HEK293 (cell line): ENCODE measurements at regions not wholly inside any gene's neighbourhood (a gene's known extent, or its start where the extent isn't known, plus 50 kb on each side); places are given as distances from the start of the nearest gene placed in this dataset.

Source experiments
- CTCF ChIA-PET: fragments of 350-600 bp; formaldehyde crosslinking; extraction: SDS; loops from one replicate; lab custom pipeline; 2021; ENCODE audit warnings: antibody characterized with exemption; lab: Yijun Ruan, JAX
- POLR2A ChIA-PET: fragments of 300-600 bp; formaldehyde crosslinking; extraction: SDS; loops from one replicate; lab custom pipeline; 2020; ENCODE audit warnings: antibody characterized with exemption, inconsistent platforms; lab: Yijun Ruan, JAX
- H3K27ac ChIP-seq: fragments of 200-500 bp; sonication (Bioruptor generic); 2 replicates; pipeline ENCODE4 v1.5.1; 2014; ENCODE audit warnings: low read depth, low read length, control low read depth, inconsistent platforms; ENCODE audit errors: extremely low read depth
- H3K36me3 ChIP-seq, 2 experiments: fragments of 200-500 bp in 1 of 2; sonication (Bioruptor generic) in 1 of 2; 1 replicate in 1 of 2; 2 replicates in 1 of 2; pipeline ENCODE4 v1.5.1; 2014 to 2017; ENCODE audit warnings: inconsistent platforms in 2 of 2, low read length in 2 of 2; ENCODE audit not compliant: control insufficient read depth in 2 of 2, insufficient read depth in 1 of 2
- H3K4me1 ChIP-seq: fragments of 200-500 bp; sonication (Bioruptor generic); 2 replicates; pipeline ENCODE4 v1.5.1; 2014; ENCODE audit warnings: mild to moderate bottlenecking, low read length, inconsistent platforms; ENCODE audit not compliant: control insufficient read depth, insufficient read depth
- H3K4me3 ChIP-seq: 2 replicates; pipeline ENCODE4 v1.5.1; 2011; ENCODE audit warnings: low read depth, mild to moderate bottlenecking, control low read depth, low read length, moderate library complexity
- H3K9me3 ChIP-seq: fragments of 200-500 bp; sonication (Bioruptor generic); 2 replicates; pipeline ENCODE4 v1.5.1; 2014; ENCODE audit warnings: low read depth, low read length, inconsistent platforms; ENCODE audit not compliant: control insufficient read depth, insufficient read depth
- GFI1B ChIP-seq: fragments of 450-650 bp; formaldehyde crosslinking; IDR thresholded peaks from 2 replicates; pipeline ENCODE4 v1.5.1; 2016; ENCODE audit warnings: missing biosample characterization, missing genetic modification characterization
- MZF1 ChIP-seq: fragments of 450-650 bp; formaldehyde crosslinking; IDR thresholded peaks from 2 replicates; pipeline ENCODE4 v1.5.1; 2017; ENCODE audit warnings: missing biosample characterization, missing genetic modification characterization, borderline replicate concordance
- OVOL3 ChIP-seq: fragments of 450-650 bp; formaldehyde crosslinking; IDR thresholded peaks from 2 replicates; pipeline ENCODE4 v1.5.1; 2016; ENCODE audit warnings: missing biosample characterization, missing genetic modification characterization
- TCF7L2 ChIP-seq: IDR thresholded peaks from 2 replicates; pipeline ENCODE4 v1.6.1; 2011; ENCODE audit warnings: low read depth, mild to moderate bottlenecking, inconsistent platforms, low read length, moderate library complexity, borderline replicate concordance
- TRIM28 ChIP-seq: IDR thresholded peaks from 2 replicates; pipeline ENCODE4 v1.6.1; 2011; ENCODE audit warnings: low read length, control low read depth, borderline replicate concordance
- ZNF211 ChIP-seq: fragments of 450-650 bp; formaldehyde crosslinking; IDR thresholded peaks from 2 replicates; pipeline ENCODE4 v1.5.1; 2016; ENCODE audit warnings: low read depth, missing biosample characterization, missing genetic modification characterization
- ZNF394 ChIP-seq: fragments of 450-650 bp; formaldehyde crosslinking; IDR thresholded peaks from 2 replicates; pipeline ENCODE4 v1.5.1; 2016; ENCODE audit warnings: missing biosample characterization, missing genetic modification characterization, mild to moderate bottlenecking, moderate library complexity, borderline replicate concordance
- ZNF404 ChIP-seq: fragments of 450-650 bp; formaldehyde crosslinking; IDR thresholded peaks from 2 replicates; pipeline ENCODE4 v1.5.1; 2017; ENCODE audit warnings: missing biosample characterization, missing genetic modification characterization
- ZNF423 ChIP-seq: fragments of 450-650 bp; formaldehyde crosslinking; IDR thresholded peaks from 2 replicates; pipeline ENCODE4 v1.5.1; 2016; ENCODE audit warnings: missing biosample characterization, missing genetic modification characterization
- ZNF501 ChIP-seq: fragments of 450-650 bp; formaldehyde crosslinking; IDR thresholded peaks from 2 replicates; pipeline ENCODE4 v1.5.1; 2016; ENCODE audit warnings: missing biosample characterization, missing genetic modification characterization
- ZNF544 ChIP-seq: fragments of 450-650 bp; formaldehyde crosslinking; IDR thresholded peaks from 2 replicates; pipeline ENCODE4 v1.5.0; 2017; ENCODE audit warnings: missing biosample characterization, missing genetic modification characterization
- ZNF707 ChIP-seq: fragments of 450-650 bp; formaldehyde crosslinking; IDR thresholded peaks from 2 replicates; pipeline ENCODE4 v1.5.1; 2016; ENCODE audit warnings: missing biosample characterization, missing genetic modification characterization
- ZNF830 ChIP-seq: fragments of 450-650 bp; IDR thresholded peaks from 2 replicates; pipeline ENCODE4 v1.5.0; 2018; ENCODE audit warnings: missing biosample characterization, missing genetic modification characterization, low read depth, mild to moderate bottlenecking, moderate library complexity
- ZNF843 ChIP-seq: fragments of 450-650 bp; formaldehyde crosslinking; IDR thresholded peaks from 2 replicates; pipeline ENCODE4 v1.5.1; 2016; ENCODE audit warnings: missing biosample characterization, missing genetic modification characterization
- TF ChIP-seq, protein P1 (sequence below): fragments of 450-650 bp; formaldehyde crosslinking; conservative IDR thresholded peaks from 2 replicates; pipeline ENCODE4 v1.5.1; 2016; ENCODE audit warnings: low read depth, missing biosample characterization, missing genetic modification characterization
- TF ChIP-seq, protein P2 (sequence below): fragments of 450-650 bp; formaldehyde crosslinking; IDR thresholded peaks from 2 replicates; pipeline ENCODE4 v1.5.1; 2016; ENCODE audit warnings: missing biosample characterization, missing genetic modification characterization, borderline replicate concordance
- TF ChIP-seq, protein P3 (sequence below): fragments of 450-650 bp; formaldehyde crosslinking; IDR thresholded peaks from 2 replicates; pipeline ENCODE4 v1.5.1; 2017; ENCODE audit warnings: missing biosample characterization, missing genetic modification characterization
- TF ChIP-seq, protein P4 (sequence below): fragments of 450-650 bp; IDR thresholded peaks from 2 replicates; pipeline ENCODE4 v1.5.1; 2018; ENCODE audit warnings: missing biosample characterization, mild to moderate bottlenecking, missing genetic modification characterization

DNA sequence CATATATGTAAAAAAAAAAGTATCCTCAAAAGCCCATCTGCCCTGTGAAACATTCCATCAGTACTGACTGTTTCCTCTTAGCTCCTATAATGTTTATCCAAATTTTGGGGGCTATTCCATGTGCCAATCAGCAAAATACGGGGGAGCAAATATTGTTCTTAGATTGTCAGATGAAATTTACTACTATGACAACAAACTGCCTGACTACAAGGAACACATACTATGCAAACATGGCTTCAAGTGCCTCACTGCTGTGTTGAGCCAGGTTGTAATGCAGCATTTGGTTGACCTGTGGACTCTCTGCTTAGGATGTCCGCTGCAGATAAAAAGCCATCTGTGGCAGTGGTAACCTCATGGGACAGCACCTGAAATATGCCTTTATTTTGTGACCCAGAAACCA lies 98.2 kb upstream of the SCEL start:
- ChIA-PET CTCF (interaction anchor here (0.6 kb wide), 1 partner anchor 76 kb away, joined by 5 read pairs; no protein-coding TSS in a partner anchor), POLR2A (no interaction called here)
- Histone ChIP-seq H3K4me1 (no peaks in the 10 kb centered on the region), H3K36me3 (no peaks in the 10 kb centered on the region), H3K27ac (no peak overlapping the region), H3K9me3 (no peaks in the 10 kb centered on the region), H3K4me3 (no peak overlapping the region)
- TF ChIP-seq ZNF404 (tag by site-specific recombination) (no peak), ZNF830 (tag by site-specific recombination) (no peak), ZNF501 (tag by site-specific recombination) (no peak), MZF1 (tag by site-specific recombination) (no peak), TRIM28 (no peak), ZNF394 (tag by site-specific recombination) (no peak), ZNF423 (no peak), ZNF843 (no peak), TCF7L2 (no peak)
- TF ChIP-seq, protein P1, sequence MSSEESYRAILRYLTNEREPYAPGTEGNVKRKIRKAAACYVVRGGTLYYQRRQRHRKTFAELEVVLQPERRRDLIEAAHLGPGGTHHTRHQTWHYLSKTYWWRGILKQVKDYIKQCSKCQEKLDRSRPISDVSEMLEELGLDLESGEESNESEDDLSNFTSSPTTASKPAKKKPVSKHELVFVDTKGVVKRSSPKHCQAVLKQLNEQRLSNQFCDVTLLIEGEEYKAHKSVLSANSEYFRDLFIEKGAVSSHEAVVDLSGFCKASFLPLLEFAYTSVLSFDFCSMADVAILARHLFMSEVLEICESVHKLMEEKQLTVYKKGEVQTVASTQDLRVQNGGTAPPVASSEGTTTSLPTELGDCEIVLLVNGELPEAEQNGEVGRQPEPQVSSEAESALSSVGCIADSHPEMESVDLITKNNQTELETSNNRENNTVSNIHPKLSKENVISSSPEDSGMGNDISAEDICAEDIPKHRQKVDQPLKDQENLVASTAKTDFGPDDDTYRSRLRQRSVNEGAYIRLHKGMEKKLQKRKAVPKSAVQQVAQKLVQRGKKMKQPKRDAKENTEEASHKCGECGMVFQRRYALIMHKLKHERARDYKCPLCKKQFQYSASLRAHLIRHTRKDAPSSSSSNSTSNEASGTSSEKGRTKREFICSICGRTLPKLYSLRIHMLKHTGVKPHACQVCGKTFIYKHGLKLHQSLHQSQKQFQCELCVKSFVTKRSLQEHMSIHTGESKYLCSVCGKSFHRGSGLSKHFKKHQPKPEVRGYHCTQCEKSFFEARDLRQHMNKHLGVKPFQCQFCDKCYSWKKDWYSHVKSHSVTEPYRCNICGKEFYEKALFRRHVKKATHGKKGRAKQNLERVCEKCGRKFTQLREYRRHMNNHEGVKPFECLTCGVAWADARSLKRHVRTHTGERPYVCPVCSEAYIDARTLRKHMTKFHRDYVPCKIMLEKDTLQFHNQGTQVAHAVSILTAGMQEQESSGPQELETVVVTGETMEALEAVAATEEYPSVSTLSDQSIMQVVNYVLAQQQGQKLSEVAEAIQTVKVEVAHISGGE (tag by site-specific recombination): no peak
- TF ChIP-seq, protein P2, sequence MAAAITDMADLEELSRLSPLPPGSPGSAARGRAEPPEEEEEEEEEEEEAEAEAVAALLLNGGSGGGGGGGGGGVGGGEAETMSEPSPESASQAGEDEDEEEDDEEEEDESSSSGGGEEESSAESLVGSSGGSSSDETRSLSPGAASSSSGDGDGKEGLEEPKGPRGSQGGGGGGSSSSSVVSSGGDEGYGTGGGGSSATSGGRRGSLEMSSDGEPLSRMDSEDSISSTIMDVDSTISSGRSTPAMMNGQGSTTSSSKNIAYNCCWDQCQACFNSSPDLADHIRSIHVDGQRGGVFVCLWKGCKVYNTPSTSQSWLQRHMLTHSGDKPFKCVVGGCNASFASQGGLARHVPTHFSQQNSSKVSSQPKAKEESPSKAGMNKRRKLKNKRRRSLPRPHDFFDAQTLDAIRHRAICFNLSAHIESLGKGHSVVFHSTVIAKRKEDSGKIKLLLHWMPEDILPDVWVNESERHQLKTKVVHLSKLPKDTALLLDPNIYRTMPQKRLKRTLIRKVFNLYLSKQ (tag by site-specific recombination): no peak
- TF ChIP-seq, protein P3, sequence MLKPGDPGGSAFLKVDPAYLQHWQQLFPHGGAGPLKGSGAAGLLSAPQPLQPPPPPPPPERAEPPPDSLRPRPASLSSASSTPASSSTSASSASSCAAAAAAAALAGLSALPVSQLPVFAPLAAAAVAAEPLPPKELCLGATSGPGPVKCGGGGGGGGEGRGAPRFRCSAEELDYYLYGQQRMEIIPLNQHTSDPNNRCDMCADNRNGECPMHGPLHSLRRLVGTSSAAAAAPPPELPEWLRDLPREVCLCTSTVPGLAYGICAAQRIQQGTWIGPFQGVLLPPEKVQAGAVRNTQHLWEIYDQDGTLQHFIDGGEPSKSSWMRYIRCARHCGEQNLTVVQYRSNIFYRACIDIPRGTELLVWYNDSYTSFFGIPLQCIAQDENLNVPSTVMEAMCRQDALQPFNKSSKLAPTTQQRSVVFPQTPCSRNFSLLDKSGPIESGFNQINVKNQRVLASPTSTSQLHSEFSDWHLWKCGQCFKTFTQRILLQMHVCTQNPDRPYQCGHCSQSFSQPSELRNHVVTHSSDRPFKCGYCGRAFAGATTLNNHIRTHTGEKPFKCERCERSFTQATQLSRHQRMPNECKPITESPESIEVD (tag by site-specific recombination): no peak

DNA sequence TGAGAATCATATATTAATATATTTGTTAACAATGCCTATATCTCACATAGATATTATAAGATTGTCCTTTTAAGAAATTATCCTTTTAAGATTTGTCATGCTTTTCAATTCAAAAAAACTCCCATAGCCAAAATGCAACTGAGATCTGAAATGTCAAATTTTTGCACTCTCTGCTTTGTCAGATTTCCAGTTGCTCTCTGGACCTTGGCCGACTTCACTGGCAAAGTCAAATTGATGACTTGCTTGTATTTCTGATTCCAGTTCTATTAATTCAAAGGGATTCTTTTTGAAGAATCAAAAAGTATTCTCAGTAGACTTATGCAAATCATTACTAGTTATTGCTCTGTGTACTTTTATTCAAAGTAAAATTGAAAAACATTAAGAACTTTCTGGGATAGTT lies 101.2 kb upstream of the SCEL start:
- CTCF ChIA-PET: no interaction called here
- Histone ChIP-seq H3K9me3 (no peaks in the 10 kb centered on the region), H3K27ac (no peak overlapping the region), H3K4me1 (no peaks in the 10 kb centered on the region), H3K36me3 (no peaks in the 10 kb centered on the region), H3K4me3 (no peak overlapping the region)
- TF ChIP-seq ZNF544 (no peak), ZNF707 (tag by site-specific recombination) (no peak), OVOL3 (tag by site-specific recombination) (no peak), ZNF211 (tag by site-specific recombination) (no peak), GFI1B (tag by site-specific recombination) (no peak), TCF7L2 (no peak)
- TF ChIP-seq, protein P4, sequence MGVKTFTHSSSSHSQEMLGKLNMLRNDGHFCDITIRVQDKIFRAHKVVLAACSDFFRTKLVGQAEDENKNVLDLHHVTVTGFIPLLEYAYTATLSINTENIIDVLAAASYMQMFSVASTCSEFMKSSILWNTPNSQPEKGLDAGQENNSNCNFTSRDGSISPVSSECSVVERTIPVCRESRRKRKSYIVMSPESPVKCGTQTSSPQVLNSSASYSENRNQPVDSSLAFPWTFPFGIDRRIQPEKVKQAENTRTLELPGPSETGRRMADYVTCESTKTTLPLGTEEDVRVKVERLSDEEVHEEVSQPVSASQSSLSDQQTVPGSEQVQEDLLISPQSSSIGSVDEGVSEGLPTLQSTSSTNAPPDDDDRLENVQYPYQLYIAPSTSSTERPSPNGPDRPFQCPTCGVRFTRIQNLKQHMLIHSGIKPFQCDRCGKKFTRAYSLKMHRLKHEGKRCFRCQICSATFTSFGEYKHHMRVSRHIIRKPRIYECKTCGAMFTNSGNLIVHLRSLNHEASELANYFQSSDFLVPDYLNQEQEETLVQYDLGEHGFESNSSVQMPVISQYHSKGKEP: no peak
- POLR2A ChIA-PET: no interaction called here
